K562 (cell line): ENCODE measurements at regions not wholly inside any gene's neighbourhood (a gene's known extent, or its start where the extent isn't known, plus 50 kb on each side); places are given as distances from the start of the nearest gene placed in this dataset.

Experiments
- ATAC-seq: fragments of 200-7000 bp; cut with Tn5 transposase; 3 replicates; pipeline ENCODE4 v1.9.1; 2020; ENCODE audit warnings: moderate library complexity
- BruUV-seq: library from RNA; stranded (reverse); fragments of 400-500 nt; replicated peaks from 2 replicates; lab custom pipeline; 2021; lab: Mats Ljungman, UMichigan
- CTCF ChIA-PET: fragments of 300-600 bp; formaldehyde crosslinking; extraction: SDS; loops from one replicate; lab custom pipeline; 2021; ENCODE audit warnings: low intra/inter-chr PET ratio; lab: Yijun Ruan, JAX
- POLR2A ChIA-PET: fragments of 300-600, 350-650 bp; sonication (Branson Sonifier 250); formaldehyde crosslinking; extraction: SDS; loops from one replicate; lab custom pipeline; 2021; ENCODE audit warnings: antibody characterized with exemption, inconsistent platforms; lab: Yijun Ruan, JAX
- DNase-seq, 4 experiments: peaks; one replicate each; pipeline versions ENCODE4 v3.0.0 to v3.0.0-alpha.2; 2011 to 2018; ENCODE audit warnings: low spot score in 3 of 4, mixed read lengths in 3 of 4; ENCODE audit errors: extremely low read depth in 1 of 4
- FAIRE-seq: peaks from 2 replicates; lab custom pipeline; 2011; peaks lifted over from hg19 to GRCh38; lab: Jason Lieb, UNC
- H2AFZ ChIP-seq: 2 replicates; pipeline ENCODE4 v1.6.0; 2011; ENCODE audit warnings: low read depth, low read length, control low read depth, inconsistent platforms
- H3K27ac ChIP-seq: fragments of 200-600 bp; 3 replicates; pipeline ENCODE4 v1.8.0; 2011; ENCODE audit warnings: low read depth, mild to moderate bottlenecking, control low read depth, inconsistent platforms, low read length, moderate library complexity, mixed read lengths; ENCODE audit errors: extremely low read depth
- H3K27me3 ChIP-seq, 2 experiments: fragments of 300-600 bp in 1 of 2; 2 replicates in 1 of 2; 3 replicates in 1 of 2; pipeline versions ENCODE4 v1.6.0 to v1.8.0; 2011; ENCODE audit warnings: inconsistent platforms in 2 of 2, low read length in 2 of 2, mild to moderate bottlenecking in 1 of 2, mixed read lengths in 1 of 2, moderate library complexity in 1 of 2; ENCODE audit not compliant: control insufficient read depth in 2 of 2, insufficient read depth in 2 of 2
- H3K36me3 ChIP-seq: fragments of 300-600 bp; 3 replicates; pipeline ENCODE4 v1.8.0; 2011; ENCODE audit warnings: mild to moderate bottlenecking, low read length, inconsistent platforms; ENCODE audit not compliant: control insufficient read depth, insufficient read depth
- H3K4me1 ChIP-seq, 2 experiments: fragments of 200-600 bp in 1 of 2; replicated peaks in 1 of 2; 2 replicates in 1 of 2; 3 replicates in 1 of 2; pipeline versions ENCODE4 v1.5.1 to v1.8.0; 2011; ENCODE audit warnings: inconsistent platforms in 2 of 2, low read length in 2 of 2, mild to moderate bottlenecking in 1 of 2, mixed read lengths in 1 of 2, moderate library complexity in 1 of 2; ENCODE audit not compliant: control insufficient read depth in 2 of 2, insufficient read depth in 2 of 2
- H3K4me2 ChIP-seq: 2 replicates; pipeline ENCODE4 v1.6.1; 2011; ENCODE audit warnings: low read length, control low read depth, inconsistent platforms, mixed read lengths; ENCODE audit not compliant: insufficient read depth
- H3K4me3 ChIP-seq: fragments of 200-600 bp; sonication (generic), shearing (Covaris generic); 2 replicates; pipeline ENCODE4 v1.5.1; 2016; ENCODE audit warnings: control low read depth, inconsistent platforms
- H3K79me2 ChIP-seq: fragments of 200-600 bp; 3 replicates; pipeline ENCODE4 v1.8.0; 2011; ENCODE audit warnings: low read length, inconsistent platforms; ENCODE audit not compliant: control insufficient read depth, insufficient read depth
- H3K9ac ChIP-seq, 2 experiments: 2 replicates each; pipeline versions ENCODE4 v1.6.0 to v1.6.1; 2011; ENCODE audit warnings: low read depth in 2 of 2, low read length in 2 of 2, control low read depth in 1 of 2, inconsistent platforms in 1 of 2, mild to moderate bottlenecking in 1 of 2, mixed read lengths in 1 of 2; ENCODE audit not compliant: insufficient read depth in 1 of 2
- H3K9me1 ChIP-seq: one replicate; pipeline ENCODE4 v1.6.0; 2011; ENCODE audit warnings: inconsistent platforms, mild to moderate bottlenecking, low read length, moderate library complexity; ENCODE audit not compliant: control insufficient read depth, insufficient read depth
- H3K9me3 ChIP-seq: replicated peaks from 2 replicates; pipeline ENCODE4 v1.5.1; 2011; ENCODE audit warnings: low read depth, low read length, inconsistent platforms; ENCODE audit not compliant: control insufficient read depth, insufficient read depth
- H4K20me1 ChIP-seq: replicated peaks from 2 replicates; pipeline ENCODE4 v1.6.1; 2011; ENCODE audit warnings: low read length, inconsistent platforms, mixed read lengths; ENCODE audit not compliant: control insufficient read depth, insufficient read depth
- E2F4 ChIP-seq: sonication (generic); formaldehyde crosslinking; IDR thresholded peaks from 2 replicates; pipeline ENCODE4 v1.8.0; 2022; ENCODE audit warnings: mild to moderate bottlenecking, low read depth, missing genetic modification reagents
- KHSRP ChIP-seq: fragments of 450-650 bp; IDR thresholded peaks from 2 replicates; pipeline ENCODE4 v1.6.1; 2017
- PATZ1 ChIP-seq: fragments of 250-450 bp; sonication (Bioruptor Pico); IDR thresholded peaks from 2 replicates; pipeline ENCODE4 v1.5.0; 2020; ENCODE audit warnings: mild to moderate bottlenecking, borderline replicate concordance
- RUNX1 ChIP-seq: sonication (generic); IDR thresholded peaks from 2 replicates; pipeline ENCODE4 v1.6.1; 2016; ENCODE audit warnings: antibody characterized with exemption, low read depth
- SMARCA4 ChIP-seq: fragments of 450-650 bp; IDR thresholded peaks from 2 replicates; pipeline ENCODE4 v1.6.1; 2016
- TAF1 ChIP-seq: IDR thresholded peaks from 2 replicates; pipeline ENCODE4 v1.6.1; 2011; ENCODE audit warnings: mild to moderate bottlenecking, low read length, moderate library complexity; ENCODE audit not compliant: insufficient read depth, control insufficient read depth, severe bottlenecking; ENCODE audit errors: extremely low read depth
- TAF15 ChIP-seq: fragments of 200-400 bp; formaldehyde crosslinking; IDR thresholded peaks from 2 replicates; pipeline ENCODE4 v1.6.1; 2017; ENCODE audit warnings: mild to moderate bottlenecking, low read depth, low read length, moderate library complexity
- ZNF140 ChIP-seq: fragments of 250-450 bp; sonication (Bioruptor Pico); IDR thresholded peaks from 2 replicates; pipeline ENCODE4 v1.8.0; 2021; ENCODE audit warnings: moderate library complexity, mild to moderate bottlenecking, inconsistent platforms
- ZNF175 ChIP-seq: fragments of 200-800 bp; sonication (Bioruptor generic); IDR thresholded peaks from 2 replicates; pipeline ENCODE4 v1.6.1; 2016; ENCODE audit warnings: low read depth, mild to moderate bottlenecking, missing genetic modification characterization, missing compliant biosample characterization
- ZNF318 ChIP-seq, 2 experiments: fragments of 450-650 bp; IDR thresholded peaks; 2 replicates each; pipeline ENCODE4 v1.6.1; 2016; ENCODE audit warnings: mild to moderate bottlenecking in 2 of 2, borderline replicate concordance in 1 of 2, low read depth in 1 of 2, moderate library complexity in 1 of 2
- in situ Hi-C: fragments of 300-500 bp; cut with MboI; formaldehyde crosslinking; loops from 4 replicates; pipeline ENCODE4 v1.15.0; 2018; ENCODE audit warnings: inconsistent platforms, mixed read lengths
- intact Hi-C: fragments of 100-400 bp; cut with micrococcal nuclease; formaldehyde crosslinking; loops from 2 replicates; pipeline ENCODE4 v1.14.2; 2022

DNA sequence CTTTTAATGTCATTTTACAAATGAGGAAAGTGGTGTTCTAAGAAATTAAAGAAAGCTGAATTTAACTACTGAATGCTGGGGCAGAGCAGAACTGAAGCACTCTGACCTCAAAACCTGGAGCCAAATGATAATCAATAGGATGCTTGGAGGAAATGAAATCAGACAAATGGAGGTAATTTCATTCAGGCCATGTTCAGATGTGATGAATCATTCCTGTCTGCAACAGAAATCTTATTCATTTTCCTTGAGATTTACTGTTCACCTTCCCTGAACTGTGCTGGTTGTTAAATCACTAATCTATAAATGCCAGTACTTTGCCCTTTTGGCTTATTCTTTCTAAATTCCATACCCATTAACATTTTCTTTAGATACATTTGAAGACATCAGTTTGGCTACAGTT is 85.6 kb upstream of the SNX7 start:
- no peaks in the 10 kb centered on the region for H4K20me1 ChIP-seq
- no peaks in the 10 kb centered on the region for H3K79me2 ChIP-seq
- ATAC-seq (no peak), FAIRE-seq (no peak), DNase-seq (no peak)
- H3K9me3 ChIP-seq, result no peaks in the 10 kb centered on the region; the same call in 1 of the 2 replicates
- no peaks in the 10 kb centered on the region for H3K27me3 ChIP-seq
- no TSS peak for BruUV-seq
- no peak overlapping the region for H3K4me3 ChIP-seq
- ChIA-PET CTCF (no interaction called here), POLR2A (no interaction called here)
- H3K27ac ChIP-seq, result no peak overlapping the region
- H2AFZ ChIP-seq, result no peak overlapping the region
- in situ Hi-C loops, result no loop called here
- intact Hi-C loops, result no loop called here
- no peak overlapping the region for H3K4me2 ChIP-seq
- TF ChIP-seq ZNF318 (IDR thresholded peaks at IDR 0.05; ENCODE audit: borderline replicate concordance in 1 of 2, low read depth in 1 of 2) (no peak), TAF1 (no peak), RUNX1 (no peak), TAF15 (no peak), SMARCA4 (no peak), KHSRP (no peak), ZNF175 (CRISPR knock-in tag) (no peak), ZNF140 (CRISPR knock-in tag) (no peak), E2F4 (CRISPR knock-in tag) (no peak), PATZ1 (CRISPR knock-in tag) (no peak)
- H3K4me1 ChIP-seq, result no peaks in the 10 kb centered on the region
- H3K9me1 ChIP-seq, result no peaks in the 10 kb centered on the region
- no peak overlapping the region for H3K9ac ChIP-seq
- no peaks in the 10 kb centered on the region for H3K36me3 ChIP-seq
